ENCODE measurements at regions not wholly inside any gene's neighbourhood (a gene's known extent, or its start where the extent isn't known, plus 50 kb on each side); places are given as distances from the start of the nearest gene placed in this dataset.

DNA sequence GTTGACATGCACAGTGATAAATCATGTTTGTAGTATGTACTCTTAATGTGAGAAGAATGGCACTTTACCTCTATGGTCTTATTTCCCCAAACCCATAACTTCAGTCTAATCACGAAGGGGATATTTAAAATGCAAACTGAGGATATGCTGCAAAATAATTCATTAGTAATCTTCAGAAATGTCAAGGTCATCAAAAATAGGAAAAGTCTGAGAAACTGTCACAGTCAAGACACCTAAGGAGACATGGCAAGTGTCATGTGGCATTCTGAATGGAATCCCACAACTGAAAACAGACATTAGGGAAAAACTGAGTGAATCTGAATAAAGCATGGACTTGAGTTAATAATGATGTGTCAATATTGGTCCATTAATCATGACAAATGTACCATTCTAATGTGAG lies 605.5 kb upstream of the ANKRD30A start:
- TF ChIP-seq POLR2A (IDR thresholded peaks at IDR 0.05; ENCODE audit: low read depth, low read length) (no peak), MAFK (IDR thresholded peaks at IDR 0.05; ENCODE audit: low read depth, low read length) (peak; percentile 46), MXI1 (IDR thresholded peaks at IDR 0.05; ENCODE audit: borderline replicate concordance, low read depth, low read length) (no peak), CHD1 (IDR thresholded peaks at IDR 0.05; ENCODE audit: low read depth, low read length) (no peak), CEBPB (IDR thresholded peaks at IDR 0.05; ENCODE audit: low read depth, low read length) (no peak), MAZ (IDR thresholded peaks at IDR 0.05; ENCODE audit: borderline replicate concordance, low read depth, low read length) (no peak), FOS (IDR thresholded peaks at IDR 0.05; ENCODE audit: low read depth, low read length) (no peak), SMC3 (IDR thresholded peaks at IDR 0.05; ENCODE audit: low read depth, low read length) (no peak), RCOR1 (IDR thresholded peaks at IDR 0.05; ENCODE audit: insufficient replicate concordance, low read length) (no peak), RAD21 (IDR thresholded peaks at IDR 0.05; ENCODE audit: low read length) (no peak)
- TF ChIP-seq, protein P1, sequence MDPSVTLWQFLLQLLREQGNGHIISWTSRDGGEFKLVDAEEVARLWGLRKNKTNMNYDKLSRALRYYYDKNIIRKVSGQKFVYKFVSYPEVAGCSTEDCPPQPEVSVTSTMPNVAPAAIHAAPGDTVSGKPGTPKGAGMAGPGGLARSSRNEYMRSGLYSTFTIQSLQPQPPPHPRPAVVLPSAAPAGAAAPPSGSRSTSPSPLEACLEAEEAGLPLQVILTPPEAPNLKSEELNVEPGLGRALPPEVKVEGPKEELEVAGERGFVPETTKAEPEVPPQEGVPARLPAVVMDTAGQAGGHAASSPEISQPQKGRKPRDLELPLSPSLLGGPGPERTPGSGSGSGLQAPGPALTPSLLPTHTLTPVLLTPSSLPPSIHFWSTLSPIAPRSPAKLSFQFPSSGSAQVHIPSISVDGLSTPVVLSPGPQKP (IDR thresholded peaks at IDR 0.05; ENCODE audit: borderline replicate concordance, low read depth, low read length) = no peak
- TF ChIP-seq, protein P2, sequence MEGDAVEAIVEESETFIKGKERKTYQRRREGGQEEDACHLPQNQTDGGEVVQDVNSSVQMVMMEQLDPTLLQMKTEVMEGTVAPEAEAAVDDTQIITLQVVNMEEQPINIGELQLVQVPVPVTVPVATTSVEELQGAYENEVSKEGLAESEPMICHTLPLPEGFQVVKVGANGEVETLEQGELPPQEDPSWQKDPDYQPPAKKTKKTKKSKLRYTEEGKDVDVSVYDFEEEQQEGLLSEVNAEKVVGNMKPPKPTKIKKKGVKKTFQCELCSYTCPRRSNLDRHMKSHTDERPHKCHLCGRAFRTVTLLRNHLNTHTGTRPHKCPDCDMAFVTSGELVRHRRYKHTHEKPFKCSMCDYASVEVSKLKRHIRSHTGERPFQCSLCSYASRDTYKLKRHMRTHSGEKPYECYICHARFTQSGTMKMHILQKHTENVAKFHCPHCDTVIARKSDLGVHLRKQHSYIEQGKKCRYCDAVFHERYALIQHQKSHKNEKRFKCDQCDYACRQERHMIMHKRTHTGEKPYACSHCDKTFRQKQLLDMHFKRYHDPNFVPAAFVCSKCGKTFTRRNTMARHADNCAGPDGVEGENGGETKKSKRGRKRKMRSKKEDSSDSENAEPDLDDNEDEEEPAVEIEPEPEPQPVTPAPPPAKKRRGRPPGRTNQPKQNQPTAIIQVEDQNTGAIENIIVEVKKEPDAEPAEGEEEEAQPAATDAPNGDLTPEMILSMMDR (conservative IDR thresholded peaks at IDR 0.05; ENCODE audit: low read depth, low read length) = no peak
- TF ChIP-seq, protein P3, sequence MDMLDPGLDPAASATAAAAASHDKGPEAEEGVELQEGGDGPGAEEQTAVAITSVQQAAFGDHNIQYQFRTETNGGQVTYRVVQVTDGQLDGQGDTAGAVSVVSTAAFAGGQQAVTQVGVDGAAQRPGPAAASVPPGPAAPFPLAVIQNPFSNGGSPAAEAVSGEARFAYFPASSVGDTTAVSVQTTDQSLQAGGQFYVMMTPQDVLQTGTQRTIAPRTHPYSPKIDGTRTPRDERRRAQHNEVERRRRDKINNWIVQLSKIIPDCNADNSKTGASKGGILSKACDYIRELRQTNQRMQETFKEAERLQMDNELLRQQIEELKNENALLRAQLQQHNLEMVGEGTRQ (IDR thresholded peaks at IDR 0.05; ENCODE audit: low read depth, low read length) = no peak

All from IMR-90 (cell line).